Esophagus muscularis mucosa (tissue), 4 donors: ENCODE measurements at regions not wholly inside any gene's neighbourhood (a gene's known extent, or its start where the extent isn't known, plus 50 kb on each side); places are given as distances from the start of the nearest gene placed in this dataset.

Experiments used
- CTCF ChIP-seq, 3 experiments: fragments of 200-600 bp in 2 of 3; fragments of 450-650 bp in 1 of 3; sonication (generic) in 2 of 3; IDR thresholded peaks; one replicate each; pipeline ENCODE4 v1.5.1; 2017 to 2019; ENCODE audit warnings: antibody characterized with exemption in 3 of 3, mild to moderate bottlenecking in 2 of 3, moderate library complexity in 1 of 3
- EP300 ChIP-seq: sonication (generic); formaldehyde crosslinking; IDR thresholded peaks from one replicate; pipeline ENCODE4 v1.6.1; 2017; ENCODE audit warnings: antibody characterized with exemption
- POLR2A ChIP-seq: fragments of 450-650 bp; IDR thresholded peaks from one replicate; pipeline ENCODE4 v1.6.1; 2017; ENCODE audit warnings: antibody characterized with exemption, moderate library complexity, mild to moderate bottlenecking, low read depth
- POLR2AphosphoS5 ChIP-seq, 2 donors: sonication (generic); formaldehyde crosslinking; IDR thresholded peaks; one replicate each; pipeline ENCODE4 v1.6.1; 2017; ENCODE audit warnings: antibody characterized with exemption in 2 of 2

- TF ChIP-seq POLR2A: no peak
- no peak for TF ChIP-seq CTCF (IDR thresholded peaks at IDR 0.05)
- TF ChIP-seq POLR2AphosphoS5 (IDR thresholded peaks at IDR 0.05): no peak
- TF ChIP-seq EP300: no peak
Measured at GRCh38 chr1:36628804-36629203, 146.1 kb upstream of the CSF3R start.
